HuH-7 (cell line): ENCODE measurements at regions not wholly inside any gene's neighbourhood (a gene's known extent, or its start where the extent isn't known, plus 50 kb on each side); places are given as distances from the start of the nearest gene placed in this dataset.
"Not testable (repeated sequence)": the region's sequence is repeated elsewhere in the genome, so short reads cannot be mapped to it uniquely, and the experiment has no call there.

ENCODE experiments used
- DNase-seq: peaks from one replicate; pipeline ENCODE4 v3.0.0; 2011; ENCODE audit warnings: low spot score

GRCh38 chr5:100479079-100479688 lies 56.0 kb upstream of the FAM174A start:
- DNase-seq = peak; percentile 1

DNA sequence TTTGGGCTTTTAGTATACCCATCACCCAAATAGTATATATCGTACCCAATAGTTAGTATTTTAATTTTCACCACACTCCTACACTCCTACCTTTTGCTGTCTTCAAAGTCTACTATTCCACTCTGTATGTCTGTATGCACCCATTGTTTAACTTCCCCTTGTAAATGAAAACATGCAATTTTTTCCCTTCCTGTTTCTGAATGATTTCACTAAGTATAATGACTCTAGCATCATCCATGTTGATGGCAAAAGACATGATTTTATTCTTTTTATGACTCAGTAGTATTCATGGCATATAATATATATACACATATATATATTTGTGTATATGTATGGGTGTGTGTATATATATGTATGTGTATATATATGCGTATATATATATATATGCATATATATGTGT lies 63.1 kb upstream of the FAM174A start:
- DNase-seq = no peak

DNA sequence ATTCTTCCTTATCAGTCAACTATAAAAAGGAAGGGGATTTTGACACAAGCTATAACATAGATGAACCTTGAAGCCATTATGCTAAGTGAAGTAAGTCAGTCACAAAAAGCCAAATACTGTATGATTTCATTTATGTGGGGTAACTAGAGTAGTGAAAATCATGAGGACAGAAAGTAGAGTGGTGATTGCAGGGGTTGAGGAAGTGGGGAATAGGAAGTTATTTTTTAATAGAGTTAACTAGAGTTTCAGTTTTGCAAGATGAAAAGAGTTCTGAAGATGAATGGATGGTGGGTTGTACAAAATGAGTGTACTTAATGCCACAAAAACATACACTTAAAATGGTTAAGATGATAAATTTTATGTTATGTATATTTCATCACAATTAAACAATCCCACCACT lies 65.4 kb upstream of the FAM174A start:
- no peak for DNase-seq

GRCh38 chr5:100464418-100464817 lies 70.8 kb upstream of the FAM174A start:
- DNase-seq = no peak

DNA sequence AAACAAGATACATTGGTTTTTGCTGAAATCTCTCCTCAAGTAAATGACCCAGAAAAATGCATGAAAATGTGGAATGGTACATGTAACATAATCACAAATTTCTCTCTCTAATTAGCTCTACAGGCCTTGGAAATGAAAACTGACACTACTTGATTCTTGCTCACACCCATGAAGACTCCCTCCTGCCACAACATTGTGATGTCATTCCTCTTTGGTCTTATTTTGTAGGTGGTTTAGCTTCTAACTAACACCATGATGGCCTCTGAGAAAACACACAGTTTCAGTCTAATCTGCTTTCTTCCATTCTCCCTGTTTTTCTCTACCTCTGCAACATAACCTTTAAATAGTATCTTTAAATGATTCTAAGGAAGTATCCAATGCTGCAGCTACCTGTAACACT lies 78.6 kb upstream of the FAM174A start:
- no peak for DNase-seq

DNA sequence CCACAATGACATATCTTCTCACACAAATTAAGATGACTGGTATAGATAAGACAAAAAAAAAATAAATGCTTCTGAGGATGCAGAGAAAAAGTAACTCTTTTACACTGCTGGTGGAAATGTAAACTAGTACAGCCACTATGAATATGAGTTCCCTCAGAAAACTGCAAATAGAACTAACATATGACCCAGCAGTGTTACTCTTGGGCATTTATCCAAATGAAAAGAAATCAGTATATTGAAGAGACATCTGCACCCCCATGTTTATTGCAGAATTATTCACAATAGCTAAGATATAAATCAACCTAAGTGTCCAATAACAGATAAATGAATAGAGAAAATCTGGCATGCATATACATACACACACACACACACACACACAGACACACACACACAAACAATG lies 83.0 kb upstream of the FAM174A start:
- no peak for DNase-seq

DNA sequence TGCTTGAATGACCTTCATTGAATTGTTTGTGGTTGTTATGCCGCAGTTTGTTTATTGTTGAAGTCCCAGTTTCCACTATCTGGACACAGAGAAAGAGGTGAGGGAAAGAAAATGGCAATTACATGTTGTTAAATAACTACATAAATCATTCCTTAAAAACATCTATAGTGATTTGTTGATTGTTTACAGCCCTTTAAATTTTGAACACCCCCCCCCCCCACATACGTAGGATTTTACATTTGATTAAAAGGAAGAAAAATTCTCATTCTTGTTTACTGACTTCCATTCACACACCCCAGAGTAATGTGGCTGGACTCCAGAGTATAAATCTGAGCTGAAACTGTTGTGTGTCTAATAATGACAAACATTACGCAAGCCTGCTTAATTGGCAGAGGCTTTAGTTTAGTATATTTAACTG lies 87.1 kb upstream of the FAM174A start:
- no peak for DNase-seq

GRCh38 chr5:100446879-100447430 lies 88.2 kb upstream of the FAM174A start:
- DNase-seq = no peak

DNA sequence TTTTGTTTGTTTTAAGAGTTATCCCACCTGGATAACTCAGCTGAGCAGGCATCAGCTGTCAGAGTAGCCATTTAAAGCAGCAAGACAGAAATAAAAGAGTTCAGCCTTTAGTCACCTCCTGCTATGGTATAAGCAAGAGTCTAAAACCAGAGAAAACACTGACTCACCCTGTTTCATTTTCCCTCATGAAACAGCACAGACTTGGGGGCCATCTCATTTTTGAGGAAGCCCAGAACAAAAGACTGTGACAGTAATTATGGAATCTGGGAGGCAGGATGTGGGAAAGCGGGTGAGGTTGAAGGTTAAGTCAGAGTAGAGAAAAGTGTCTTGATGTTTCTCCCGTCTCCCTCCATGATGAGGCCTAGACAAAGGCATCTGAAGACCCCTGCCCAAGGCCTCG lies 90.2 kb upstream of the FAM174A start:
- no peak for DNase-seq

DNA sequence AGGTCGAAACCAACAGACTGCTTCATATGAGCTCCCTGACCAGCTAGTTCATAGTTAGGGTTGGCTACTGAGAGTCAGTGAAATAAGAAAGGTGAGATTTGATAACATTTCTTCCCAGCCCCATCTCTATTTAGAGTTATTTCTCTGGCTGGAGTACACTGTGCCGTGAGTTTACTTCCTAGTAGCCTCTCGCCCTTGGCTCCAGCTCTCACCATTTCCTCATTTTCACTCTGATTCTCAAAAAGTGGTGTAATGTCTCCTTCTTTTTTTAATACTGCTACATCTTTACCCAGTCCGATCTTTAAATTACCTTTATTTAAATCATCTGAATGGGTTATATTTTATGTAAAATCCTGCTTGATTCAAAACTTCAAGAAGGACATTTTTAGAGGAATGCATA lies 100.4 kb upstream of the FAM174A start:
- no peak for DNase-seq

DNA sequence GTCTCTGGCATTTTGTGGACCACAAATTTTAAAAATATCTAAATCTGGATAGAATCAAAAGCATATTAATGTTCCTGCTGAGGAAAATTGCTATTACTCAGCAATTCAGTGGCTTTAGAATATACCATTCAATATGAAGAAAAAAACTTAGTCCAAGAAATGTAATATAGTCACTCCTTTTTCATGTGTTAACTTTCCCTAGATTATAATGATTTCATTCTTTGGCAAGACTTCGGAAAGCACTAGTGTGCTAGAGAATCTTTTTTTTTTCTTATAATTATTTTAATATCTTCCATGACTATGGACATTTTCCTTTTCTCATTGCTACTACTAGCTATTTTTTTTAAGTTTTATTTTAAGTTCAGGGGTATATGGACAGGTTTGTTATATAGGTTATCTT lies 102.4 kb upstream of the FAM174A start:
- DNase-seq = no peak

GRCh38 chr5:100430268-100431195 lies 104.6 kb upstream of the FAM174A start:
- peak; percentile 6 for DNase-seq

DNA sequence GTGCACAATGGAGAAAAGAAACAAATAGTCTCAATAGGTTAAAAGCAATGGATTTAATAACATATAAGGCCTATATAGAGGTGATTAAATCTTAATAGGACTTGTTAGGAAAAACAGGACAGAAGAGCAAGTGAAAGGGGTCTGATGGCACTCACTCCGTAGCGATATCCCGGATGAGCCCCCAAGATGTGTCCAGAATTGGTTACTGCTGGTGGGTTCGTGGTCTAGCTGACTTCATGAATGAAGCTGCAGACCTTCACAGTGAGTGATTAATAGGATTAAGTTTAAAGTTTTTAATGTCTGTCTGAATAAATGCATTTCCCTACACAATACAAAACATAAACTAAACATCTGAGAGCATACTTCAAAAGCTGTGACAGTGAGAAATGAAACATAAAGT lies 110.4 kb upstream of the FAM174A start:
- no peak for DNase-seq

DNA sequence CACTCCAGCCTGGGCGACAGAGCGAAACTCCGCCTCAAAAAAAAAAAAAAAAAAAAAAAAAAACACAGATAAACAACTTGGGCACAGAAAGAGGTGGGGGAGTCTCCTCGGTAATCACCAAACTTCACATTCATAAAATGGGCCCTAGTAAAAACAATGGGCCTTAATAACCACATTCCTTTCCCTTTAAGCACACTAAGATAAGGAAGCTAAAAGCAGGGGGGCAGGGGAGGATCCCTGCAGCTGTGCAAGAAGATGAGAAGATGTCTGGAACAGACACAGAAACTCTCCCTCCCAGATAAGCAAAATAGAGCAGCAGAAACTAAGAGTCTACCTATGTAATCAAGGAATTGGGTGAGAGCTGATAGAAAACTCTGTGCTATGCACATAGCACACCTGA lies 111.2 kb upstream of the FAM174A start:
- DNase-seq = no peak

GRCh38 chr5:100423330-100423729 lies 111.8 kb upstream of the FAM174A start:
- no peak for DNase-seq

- no peak for DNase-seq
Observed at GRCh38 chr5:100421360-100421759, 113.8 kb upstream of the FAM174A start.

DNA sequence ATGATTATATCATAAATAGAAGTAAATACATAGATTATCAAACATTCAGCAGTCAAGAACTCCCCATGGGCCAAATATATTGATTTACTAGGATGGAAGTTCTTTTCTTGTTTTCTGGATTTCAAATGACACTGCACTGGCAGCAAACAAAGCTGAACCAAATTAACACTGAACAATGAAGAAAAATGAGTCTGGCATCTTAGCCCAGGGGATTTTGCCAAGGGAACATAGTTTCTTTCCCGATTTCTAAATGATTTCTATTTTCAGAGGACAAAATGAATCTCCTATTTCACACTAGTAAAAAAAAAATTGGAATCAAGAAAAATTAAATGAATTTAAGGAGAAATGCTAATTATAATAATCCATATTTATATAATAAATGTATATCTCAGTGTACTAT lies 116.9 kb upstream of the FAM174A start:
- no peak for DNase-seq

GRCh38 chr5:100409660-100410151 lies 125.5 kb upstream of the FAM174A start:
- DNase-seq = no peak

GRCh38 chr5:100407053-100407452 lies 128.1 kb upstream of the FAM174A start:
- no peak for DNase-seq

- no peak for DNase-seq
Observed at GRCh38 chr5:100406640-100407039, 128.5 kb upstream of the FAM174A start.

- no peak for DNase-seq
Observed at GRCh38 chr5:100402071-100402470, 133.1 kb upstream of the FAM174A start.

- no peak for DNase-seq
Observed at GRCh38 chr5:100401149-100401548, 134.0 kb upstream of the FAM174A start.

GRCh38 chr5:100398815-100399214 lies 136.4 kb upstream of the FAM174A start:
- DNase-seq = not testable (repeated sequence)
